ENCODE measurements at regions not wholly inside any gene's neighbourhood (a gene's known extent, or its start where the extent isn't known, plus 50 kb on each side); places are given as distances from the start of the nearest gene placed in this dataset.
"Not testable (repeated sequence)": the region's sequence is repeated elsewhere in the genome, so short reads cannot be mapped to it uniquely, and the experiment has no call there.

GRCh38 chr5:63125392-63125791 is 546.8 kb downstream of the LRRC70 start:
- FAIRE-seq: no peak
- no peak for DNase-seq (ENCODE audit: low spot score)

- FAIRE-seq (no peak), DNase-seq (ENCODE audit: low spot score) (no peak)
Measured at GRCh38 chr5:63124266-63124665, 545.6 kb downstream of the LRRC70 start.

- FAIRE-seq (no peak), DNase-seq (ENCODE audit: low spot score) (no peak)
Measured at GRCh38 chr5:63121471-63121870, 542.9 kb downstream of the LRRC70 start.

- DNase-seq (ENCODE audit: low spot score) (no peak), FAIRE-seq (no peak)
Measured at GRCh38 chr5:63118221-63118620, 539.6 kb downstream of the LRRC70 start.

GRCh38 chr5:63111891-63112290 is 533.3 kb downstream of the LRRC70 start:
- DNase-seq (ENCODE audit: low spot score) (no peak), FAIRE-seq (no peak)

GRCh38 chr5:63101870-63102269 is 523.3 kb downstream of the LRRC70 start:
- no peak for FAIRE-seq
- no peak for DNase-seq (ENCODE audit: low spot score)

- DNase-seq (ENCODE audit: low spot score) (no peak), FAIRE-seq (no peak)
Measured at GRCh38 chr5:63097286-63097685, 518.7 kb downstream of the LRRC70 start.

GRCh38 chr5:63094730-63095129 is 516.1 kb downstream of the LRRC70 start:
- no peak for DNase-seq (ENCODE audit: low spot score)
- FAIRE-seq: no peak

GRCh38 chr5:63089147-63089546 is 510.5 kb downstream of the LRRC70 start:
- no peak for FAIRE-seq
- DNase-seq (ENCODE audit: low spot score): no peak

- DNase-seq (ENCODE audit: low spot score) (no peak), FAIRE-seq (no peak)
Measured at GRCh38 chr5:63085561-63085960, 506.9 kb downstream of the LRRC70 start.

GRCh38 chr5:63083689-63084088 is 505.1 kb downstream of the LRRC70 start:
- not testable (repeated sequence) for FAIRE-seq; DNase-seq (ENCODE audit: low spot score)

- DNase-seq (ENCODE audit: low spot score) (no peak), FAIRE-seq (no peak)
Measured at GRCh38 chr5:63081402-63081801, 502.8 kb downstream of the LRRC70 start.

GRCh38 chr5:63070001-63070400 is 491.4 kb downstream of the LRRC70 start:
- DNase-seq (ENCODE audit: low spot score) (no peak), FAIRE-seq (no peak)

GRCh38 chr5:63055421-63055820 is 476.8 kb downstream of the LRRC70 start:
- no peak for FAIRE-seq

GRCh38 chr5:63053019-63053638 is 474.5 kb downstream of the LRRC70 start:
- no peak for DNase-seq (ENCODE audit: low spot score)
- FAIRE-seq: no peak

More at GRCh38 chr5:63055421-63055820, 476.8 kb downstream of the LRRC70 start:
- no peak for DNase-seq (ENCODE audit: low spot score)

- DNase-seq (ENCODE audit: low spot score): no peak
- no peak for FAIRE-seq
Measured at GRCh38 chr5:63050916-63051315, 472.3 kb downstream of the LRRC70 start.

GRCh38 chr5:63049935-63050334 is 471.3 kb downstream of the LRRC70 start:
- FAIRE-seq: no peak
- DNase-seq (ENCODE audit: low spot score): no peak

- DNase-seq (ENCODE audit: low spot score) (no peak), FAIRE-seq (no peak)
Measured at GRCh38 chr5:63043792-63044191, 465.2 kb downstream of the LRRC70 start.

GRCh38 chr5:63032343-63032742 is 453.7 kb downstream of the LRRC70 start:
- no peak for DNase-seq (ENCODE audit: low spot score)
- FAIRE-seq: no peak

- DNase-seq (ENCODE audit: low spot score) (no peak), FAIRE-seq (no peak)
Measured at GRCh38 chr5:63029891-63030290, 451.3 kb downstream of the LRRC70 start.

- FAIRE-seq: no peak
Measured at GRCh38 chr5:63025679-63026078, 447.1 kb downstream of the LRRC70 start.

GRCh38 chr5:63022403-63022802 is 443.8 kb downstream of the LRRC70 start:
- FAIRE-seq (no peak), DNase-seq (ENCODE audit: low spot score) (no peak)

More at GRCh38 chr5:63025679-63026078, 447.1 kb downstream of the LRRC70 start:
- no peak for DNase-seq (ENCODE audit: low spot score)

GRCh38 chr5:63011158-63011557 is 432.5 kb downstream of the LRRC70 start:
- FAIRE-seq: no peak

GRCh38 chr5:63008195-63008594 is 429.6 kb downstream of the LRRC70 start:
- no peak for FAIRE-seq

More at GRCh38 chr5:63011158-63011557, 432.5 kb downstream of the LRRC70 start:
- no peak for DNase-seq (ENCODE audit: low spot score)

More at GRCh38 chr5:63008195-63008594, 429.6 kb downstream of the LRRC70 start:
- no peak for DNase-seq (ENCODE audit: low spot score)
